ENCODE measurements at regions not wholly inside any gene's neighbourhood (a gene's known extent, or its start where the extent isn't known, plus 50 kb on each side); places are given as distances from the start of the nearest gene placed in this dataset.

- no peak overlapping the region for H3K27ac ChIP-seq
- H3K36me3 ChIP-seq: no peaks in the 10 kb centered on the region
- no peak for DNase-seq
- H3K9me3 ChIP-seq (ENCODE audit: severe bottlenecking): no peaks in the 10 kb centered on the region
- H3K4me3 ChIP-seq (ENCODE audit: low read depth, low read length): no peak overlapping the region
- no peaks in the 10 kb centered on the region for H3K27me3 ChIP-seq (ENCODE audit: insufficient read depth, low read depth, severe bottlenecking)
- TF ChIP-seq CTCF (IDR thresholded peaks at IDR 0.05; ENCODE audit: low read depth, low read length): no peak
Measured at GRCh38 chr7:22939842-22940241, 74.1 kb downstream of the HYCC1 start.

GRCh38 chr7:22937946-22938345 lies 76.0 kb downstream of the HYCC1 start:
- no peak overlapping the region for H3K4me3 ChIP-seq (ENCODE audit: low read depth, low read length)
- no peaks in the 10 kb centered on the region for H3K36me3 ChIP-seq
- no peak for TF ChIP-seq CTCF (IDR thresholded peaks at IDR 0.05; ENCODE audit: low read depth, low read length)
- H3K9me3 ChIP-seq (ENCODE audit: severe bottlenecking): no peaks in the 10 kb centered on the region
- H3K27me3 ChIP-seq (ENCODE audit: insufficient read depth, low read depth, severe bottlenecking): no peaks in the 10 kb centered on the region
- no peak for DNase-seq
- no peak overlapping the region for H3K27ac ChIP-seq

GRCh38 chr7:22936246-22936645 lies 77.7 kb downstream of the HYCC1 start:
- Histone ChIP-seq H3K9me3 (ENCODE audit: severe bottlenecking) (no peaks in the 10 kb centered on the region), H3K4me3 (ENCODE audit: low read depth, low read length) (no peak overlapping the region), H3K36me3 (no peaks in the 10 kb centered on the region), H3K27ac (no peak overlapping the region), H3K27me3 (ENCODE audit: insufficient read depth, low read depth, severe bottlenecking) (no peaks in the 10 kb centered on the region)
- DNase-seq: no peak
- TF ChIP-seq CTCF (IDR thresholded peaks at IDR 0.05; ENCODE audit: low read depth, low read length): no peak

GRCh38 chr7:22935269-22935668 lies 78.7 kb downstream of the HYCC1 start:
- Histone ChIP-seq H3K27me3 (ENCODE audit: insufficient read depth, low read depth, severe bottlenecking) (no peaks in the 10 kb centered on the region), H3K27ac (no peak overlapping the region), H3K9me3 (ENCODE audit: severe bottlenecking) (no peaks in the 10 kb centered on the region), H3K36me3 (no peaks in the 10 kb centered on the region), H3K4me3 (ENCODE audit: low read depth, low read length) (no peak overlapping the region)
- no peak for DNase-seq
- no peak for TF ChIP-seq CTCF (IDR thresholded peaks at IDR 0.05; ENCODE audit: low read depth, low read length)

- no peaks in the 10 kb centered on the region for H3K36me3 ChIP-seq
- H3K27me3 ChIP-seq (ENCODE audit: insufficient read depth, low read depth, severe bottlenecking): no peaks in the 10 kb centered on the region
- TF ChIP-seq CTCF (IDR thresholded peaks at IDR 0.05; ENCODE audit: low read depth, low read length): no peak
- no peak for DNase-seq
- H3K9me3 ChIP-seq (ENCODE audit: severe bottlenecking): no peaks in the 10 kb centered on the region
- no peak overlapping the region for H3K4me3 ChIP-seq (ENCODE audit: low read depth, low read length)
- H3K27ac ChIP-seq: no peak overlapping the region
Measured at GRCh38 chr7:22934473-22935065, 79.4 kb downstream of the HYCC1 start.

- H3K27me3 ChIP-seq (ENCODE audit: insufficient read depth, low read depth, severe bottlenecking): no peaks in the 10 kb centered on the region
- H3K36me3 ChIP-seq: no peaks in the 10 kb centered on the region
- H3K9me3 ChIP-seq (ENCODE audit: severe bottlenecking): no peaks in the 10 kb centered on the region
- H3K27ac ChIP-seq: no peak overlapping the region
- no peak overlapping the region for H3K4me3 ChIP-seq (ENCODE audit: low read depth, low read length)
- TF ChIP-seq CTCF (IDR thresholded peaks at IDR 0.05; ENCODE audit: low read depth, low read length): no peak
- no peak for DNase-seq
Measured at GRCh38 chr7:22934023-22934422, 79.9 kb downstream of the HYCC1 start.
